GM19395 (cell line): ENCODE measurements at regions not wholly inside any gene's neighbourhood (a gene's known extent, or its start where the extent isn't known, plus 50 kb on each side); places are given as distances from the start of the nearest gene placed in this dataset.

Experiments used
- ATAC-seq: cut with Tn5 transposase; IDR thresholded peaks from one replicate; pipeline ENCODE4 v1.9.1; 2021; ENCODE audit warnings: mild to moderate bottlenecking, moderate library complexity; ENCODE audit not compliant: unreplicated experiment

GRCh38 chr2:167310442-167310841 lies 422.2 kb downstream of the XIRP2 start:
- no peak for ATAC-seq
